HFFc6 (cell line): ENCODE measurements at regions not wholly inside any gene's neighbourhood (a gene's known extent, or its start where the extent isn't known, plus 50 kb on each side); places are given as distances from the start of the nearest gene placed in this dataset.

ENCODE experiments used
- DNase-seq: peaks from one replicate; pipeline ENCODE4 v3.0.0-alpha.2; 2018
- H3K27ac Mint-ChIP-seq: 2 replicates; pipeline ENCODE4 v1.8.0; 2020; ENCODE audit warnings: mild to moderate bottlenecking, mixed read lengths
- H3K27me3 Mint-ChIP-seq: 2 replicates; pipeline ENCODE4 v1.8.0; 2021; ENCODE audit warnings: mild to moderate bottlenecking, moderate library complexity, mixed read lengths; ENCODE audit not compliant: insufficient read depth
- H3K36me3 Mint-ChIP-seq: 2 replicates; pipeline ENCODE4 v1.8.0; 2021; ENCODE audit warnings: low read depth, mixed read lengths
- H3K4me1 Mint-ChIP-seq: 2 replicates; pipeline ENCODE4 v1.8.0; 2020; ENCODE audit warnings: low read depth, mixed read lengths
- H3K4me3 Mint-ChIP-seq: 2 replicates; pipeline ENCODE4 v1.8.0; 2020; ENCODE audit warnings: mild to moderate bottlenecking, moderate library complexity, mixed read lengths
- H3K9me3 Mint-ChIP-seq: 2 replicates; pipeline ENCODE4 v1.8.0; 2020; ENCODE audit warnings: mild to moderate bottlenecking, mixed read lengths
- TF ChIP-seq, protein P1 (sequence below): fragments of 200-600 bp; sonication (generic); IDR thresholded peaks from 2 replicates; pipeline ENCODE4 v1.5.0; 2021; ENCODE audit warnings: antibody characterized with exemption, mild to moderate bottlenecking

DNA sequence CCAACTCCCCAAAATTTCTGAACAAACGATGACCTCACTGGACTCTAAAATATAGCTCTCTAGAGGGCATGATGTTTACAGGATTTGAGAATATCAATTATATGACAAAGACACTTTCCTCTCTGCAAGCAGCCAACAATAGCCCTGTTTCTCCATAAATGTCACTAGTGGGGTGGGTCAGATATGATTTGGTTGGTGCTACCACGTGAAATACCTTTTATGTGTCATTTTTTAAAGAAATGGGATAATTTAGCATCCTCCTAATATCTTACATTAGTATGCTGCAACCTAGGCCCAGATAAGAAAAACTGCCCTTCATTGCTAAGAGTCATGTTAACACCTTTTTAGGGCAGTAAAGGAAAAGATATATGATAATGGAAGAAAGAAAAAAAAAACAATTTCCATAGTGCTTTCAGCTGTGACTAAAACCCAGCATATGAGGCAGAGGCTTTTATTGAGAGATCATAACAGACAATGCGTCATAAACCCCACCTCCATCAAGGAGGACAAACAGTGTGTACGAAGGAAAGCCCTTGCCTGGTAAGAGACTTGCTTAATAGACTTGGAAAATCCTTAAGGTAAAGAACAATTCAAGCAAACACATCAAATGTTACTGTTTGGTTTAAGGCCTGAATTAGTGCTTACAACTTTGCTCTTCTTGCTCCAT, 372.4 kb upstream of the PAPPA start:
- Mint-ChIP-seq H3K27ac (no peak overlapping the region), H3K36me3 (0 out of 2 replicates have a peak, but pooled peaks cover 4% of the 10 kb centered on the region), H3K4me1 (peaks cover under 1% of the 10 kb centered on the region), H3K9me3 (no peaks in the 10 kb centered on the region; the same call in 1 of the 2 replicates), H3K4me3 (no peak overlapping the region), H3K27me3 (no peaks in the 10 kb centered on the region)
- DNase-seq, result no peak
- TF ChIP-seq, protein P1, sequence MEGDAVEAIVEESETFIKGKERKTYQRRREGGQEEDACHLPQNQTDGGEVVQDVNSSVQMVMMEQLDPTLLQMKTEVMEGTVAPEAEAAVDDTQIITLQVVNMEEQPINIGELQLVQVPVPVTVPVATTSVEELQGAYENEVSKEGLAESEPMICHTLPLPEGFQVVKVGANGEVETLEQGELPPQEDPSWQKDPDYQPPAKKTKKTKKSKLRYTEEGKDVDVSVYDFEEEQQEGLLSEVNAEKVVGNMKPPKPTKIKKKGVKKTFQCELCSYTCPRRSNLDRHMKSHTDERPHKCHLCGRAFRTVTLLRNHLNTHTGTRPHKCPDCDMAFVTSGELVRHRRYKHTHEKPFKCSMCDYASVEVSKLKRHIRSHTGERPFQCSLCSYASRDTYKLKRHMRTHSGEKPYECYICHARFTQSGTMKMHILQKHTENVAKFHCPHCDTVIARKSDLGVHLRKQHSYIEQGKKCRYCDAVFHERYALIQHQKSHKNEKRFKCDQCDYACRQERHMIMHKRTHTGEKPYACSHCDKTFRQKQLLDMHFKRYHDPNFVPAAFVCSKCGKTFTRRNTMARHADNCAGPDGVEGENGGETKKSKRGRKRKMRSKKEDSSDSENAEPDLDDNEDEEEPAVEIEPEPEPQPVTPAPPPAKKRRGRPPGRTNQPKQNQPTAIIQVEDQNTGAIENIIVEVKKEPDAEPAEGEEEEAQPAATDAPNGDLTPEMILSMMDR, result no peak

DNA sequence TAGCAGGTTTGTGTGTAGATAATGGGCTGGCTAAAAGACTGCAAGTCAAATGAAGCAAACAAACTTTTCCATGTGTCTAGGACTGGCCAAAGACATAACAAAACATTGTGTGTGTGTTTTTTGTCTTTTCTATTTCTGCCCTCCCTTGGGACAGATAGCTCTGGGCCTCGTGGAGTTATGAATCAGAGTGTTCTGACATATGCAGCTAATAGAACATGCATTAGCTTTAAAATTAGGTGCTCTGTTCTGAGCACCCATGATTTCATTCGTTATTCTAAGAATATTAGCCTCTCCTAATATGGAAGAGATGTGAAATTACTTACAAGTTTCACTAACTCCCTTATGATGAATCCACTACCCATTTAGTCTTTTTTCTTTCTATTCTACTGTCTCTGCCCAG, 367.3 kb upstream of the PAPPA start:
- no peak for DNase-seq
- Mint-ChIP-seq H3K27me3 (no peaks in the 10 kb centered on the region), H3K9me3 (no peaks in the 10 kb centered on the region), H3K4me3 (no peak overlapping the region), H3K36me3 (0 out of 2 replicates have a peak, but pooled peaks cover 4% of the 10 kb centered on the region), H3K27ac (no peak overlapping the region), H3K4me1 (peaks cover 8% of the 10 kb centered on the region)
- TF ChIP-seq, protein P1, result no peak

DNA sequence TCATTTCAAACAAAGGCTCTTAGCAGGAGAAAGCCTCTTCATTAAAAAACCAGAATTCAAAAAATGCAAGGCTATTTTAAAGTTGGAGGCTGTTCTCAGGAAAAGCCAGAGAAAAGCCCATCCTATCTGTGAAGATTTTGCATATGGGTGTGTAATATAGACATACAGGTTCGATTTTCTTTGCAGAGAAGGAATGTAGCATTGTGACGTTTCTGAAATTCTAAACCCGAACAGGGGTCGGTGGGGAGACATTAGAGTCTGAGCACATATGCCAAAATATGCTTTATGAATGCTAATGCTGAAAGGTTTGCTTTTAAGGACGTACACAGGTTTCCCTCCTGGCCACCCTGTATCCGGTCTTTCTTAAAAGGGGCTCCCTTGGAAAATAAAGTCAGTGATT, 363.1 kb upstream of the PAPPA start:
- TF ChIP-seq, protein P1, result no peak
- Mint-ChIP-seq H3K27ac (no peak overlapping the region), H3K4me3 (no peak overlapping the region), H3K4me1 (peaks cover 16% of the 10 kb centered on the region), H3K27me3 (no peaks in the 10 kb centered on the region), H3K9me3 (no peaks in the 10 kb centered on the region), H3K36me3 (no peaks in the 10 kb centered on the region)
- no peak for DNase-seq

DNA sequence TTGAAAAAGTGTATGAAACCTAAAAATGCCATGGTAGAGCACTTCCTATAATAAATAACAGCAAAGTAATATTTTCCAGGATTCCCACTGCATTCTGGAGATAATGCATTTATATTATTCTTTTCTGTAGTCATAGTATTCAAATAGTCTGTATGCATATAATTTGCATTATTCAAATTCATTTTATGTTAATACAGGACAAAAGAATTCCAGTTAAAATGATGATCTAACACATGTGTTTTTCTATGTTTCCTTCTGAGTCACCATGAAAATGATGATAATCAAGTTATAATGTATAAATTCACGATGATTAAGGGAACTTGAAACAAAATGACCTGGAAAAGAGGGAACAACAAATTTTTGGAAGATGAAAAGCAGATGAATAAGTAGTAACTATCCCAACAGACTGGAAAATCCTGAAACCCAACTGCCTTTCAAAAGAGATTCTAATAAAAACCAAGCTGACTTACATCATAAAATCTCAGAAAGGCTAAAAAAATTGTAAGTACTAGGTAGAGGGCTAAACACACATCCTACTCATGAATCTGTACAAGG, 358.6 kb upstream of the PAPPA start:
- Mint-ChIP-seq H3K4me1 (peaks cover 8% of the 10 kb centered on the region; the same call in 1 of the 2 replicates), H3K9me3 (no peaks in the 10 kb centered on the region), H3K27me3 (no peaks in the 10 kb centered on the region), H3K36me3 (no peaks in the 10 kb centered on the region), H3K4me3 (no peak overlapping the region), H3K27ac (no peak overlapping the region)
- DNase-seq, result no peak
- TF ChIP-seq, protein P1, result no peak

DNA sequence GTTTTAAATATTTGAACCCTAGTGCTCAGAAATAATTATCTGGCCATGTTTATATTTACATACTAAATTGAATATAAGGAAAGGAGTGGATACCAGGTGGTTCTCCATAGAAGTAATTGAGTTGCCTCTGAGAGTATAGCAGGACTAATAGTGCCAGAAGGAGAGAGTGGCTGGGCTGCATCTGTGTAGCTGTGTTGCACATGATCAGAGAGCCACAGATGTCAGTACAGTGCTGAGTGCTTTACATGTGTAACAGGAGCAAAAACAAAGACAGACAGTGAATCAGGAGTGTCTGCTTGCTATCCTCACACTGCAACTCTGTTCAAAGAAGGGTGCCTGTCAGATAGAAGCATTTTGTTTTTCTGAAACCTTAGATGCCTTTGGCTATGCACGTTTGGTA, 353.9 kb upstream of the PAPPA start:
- H3K36me3 Mint-ChIP-seq, result peaks cover 5% of the 10 kb centered on the region; the same call in 1 of the 2 replicates
- TF ChIP-seq, protein P1, result no peak
- no peak overlapping the region for H3K27ac Mint-ChIP-seq
- DNase-seq, result no peak
- no peaks in the 10 kb centered on the region for H3K27me3 Mint-ChIP-seq
- H3K4me3 Mint-ChIP-seq, result no peak overlapping the region
- H3K4me1 Mint-ChIP-seq, result peaks cover 7% of the 10 kb centered on the region; the same call in 1 of the 2 replicates
- H3K9me3 Mint-ChIP-seq, result no peaks in the 10 kb centered on the region
